Tibial artery (tissue), 4 donors: ENCODE measurements at regions not wholly inside any gene's neighbourhood (a gene's known extent, or its start where the extent isn't known, plus 50 kb on each side); places are given as distances from the start of the nearest gene placed in this dataset.

Experiments used
- DNase-seq, 2 donors: peaks; one replicate each; pipeline ENCODE4 v3.0.0-alpha.2; 2019
- H3K27ac ChIP-seq, 2 donors: fragments of 200-600 bp; sonication (generic) in 1 of 2; 1 replicate in 1 of 2; 2 replicates in 1 of 2; pipeline ENCODE4 v1.5.1; 2018 to 2019; ENCODE audit warnings: mild to moderate bottlenecking in 1 of 2
- H3K27me3 ChIP-seq, 2 donors: fragments of 200-600 bp; sonication (generic) in 1 of 2; one replicate each; pipeline versions ENCODE4 v1.5.1 to v1.6.0; 2016 to 2019
- H3K36me3 ChIP-seq, 3 donors: fragments of 200-600 bp; sonication (generic) in 2 of 3; one replicate each; pipeline ENCODE4 v1.5.1; 2016 to 2019; ENCODE audit warnings: mild to moderate bottlenecking in 2 of 3
- H3K4me1 ChIP-seq, 4 donors: fragments of 200-600 bp; sonication (generic) in 2 of 4; 1 replicate in 3 of 4; 2 replicates in 1 of 4; pipeline ENCODE4 v1.5.1; 2016 to 2019
- H3K4me3 ChIP-seq, 2 donors: fragments of 200-600 bp; sonication (generic) in 1 of 2; 1 replicate in 1 of 2; 2 replicates in 1 of 2; pipeline ENCODE4 v1.5.1; 2018 to 2019; ENCODE audit warnings: mild to moderate bottlenecking in 2 of 2
- H3K9me3 ChIP-seq, 3 donors: fragments of 200-600 bp; sonication (generic) in 1 of 3; one replicate each; pipeline ENCODE4 v1.5.1; 2016 to 2019
- intact Hi-C: fragments of 100-400 bp; cut with DNase I; formaldehyde crosslinking; loops from one replicate; pipeline ENCODE4 v1.15.0; 2023; ENCODE audit warnings: low total_unique reads
- TF ChIP-seq, protein P1 (sequence below), 2 experiments: fragments of 200-600 bp in 1 of 2; fragments of 450-650 bp in 1 of 2; IDR thresholded peaks; one replicate each; pipeline ENCODE4 v1.5.1; 2017 to 2019; ENCODE audit warnings: antibody characterized with exemption in 2 of 2, mild to moderate bottlenecking in 1 of 2, moderate library complexity in 1 of 2

DNA sequence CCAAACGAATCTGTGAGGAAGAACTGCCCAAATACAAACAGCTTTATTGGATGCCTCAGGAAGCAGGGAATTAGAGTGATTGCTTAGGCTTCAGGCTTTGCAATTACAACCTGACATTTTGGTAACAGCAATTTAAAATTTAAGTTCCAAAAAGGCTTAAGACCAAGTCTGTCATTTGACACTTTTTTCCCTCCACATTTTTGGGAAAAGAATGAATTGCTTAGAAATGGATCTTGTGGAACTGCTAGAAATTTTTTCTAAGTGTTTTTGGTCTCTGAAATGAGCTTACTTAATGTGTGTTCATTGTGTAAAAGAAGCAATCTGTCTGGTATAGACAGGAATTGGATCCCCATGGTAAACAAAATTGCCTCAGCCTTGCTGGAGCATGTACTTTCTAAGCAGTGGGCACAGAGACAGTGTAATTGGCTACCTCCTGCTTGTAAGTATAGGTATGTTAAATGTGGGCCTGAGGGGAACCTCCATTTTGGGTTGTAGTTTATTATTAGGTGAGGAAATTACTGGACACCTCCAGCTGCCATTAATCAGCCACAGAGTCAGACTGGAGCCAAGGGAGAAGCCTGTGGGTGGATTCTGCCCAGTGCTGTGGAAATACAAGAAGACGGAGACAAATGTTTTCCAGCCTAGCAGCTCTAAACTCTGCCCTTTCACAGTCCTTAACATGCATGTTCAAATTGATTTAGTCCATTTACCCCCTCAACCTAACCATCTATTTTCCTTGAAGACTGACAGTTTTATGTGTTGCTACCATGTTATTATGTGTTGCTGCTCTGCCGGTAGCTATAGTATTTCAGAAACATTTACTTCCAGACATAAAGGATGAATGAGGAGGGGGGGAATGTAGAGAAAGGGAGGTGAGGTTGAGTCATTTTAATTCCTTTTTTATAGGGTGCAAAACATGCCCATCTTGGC lies 473.0 kb downstream of the SPRY1 start:
- Histone ChIP-seq H3K27ac (no peak overlapping the region), H3K9me3 (no peaks in the 10 kb centered on the region), H3K4me1 (peaks cover 0 to 15% (median 2%) of the 10 kb centered on the region in 4 donors), H3K27me3 (no peaks in the 10 kb centered on the region), H3K4me3 (no peak overlapping the region), H3K36me3 (no peaks in the 10 kb centered on the region)
- TF ChIP-seq, protein P1, sequence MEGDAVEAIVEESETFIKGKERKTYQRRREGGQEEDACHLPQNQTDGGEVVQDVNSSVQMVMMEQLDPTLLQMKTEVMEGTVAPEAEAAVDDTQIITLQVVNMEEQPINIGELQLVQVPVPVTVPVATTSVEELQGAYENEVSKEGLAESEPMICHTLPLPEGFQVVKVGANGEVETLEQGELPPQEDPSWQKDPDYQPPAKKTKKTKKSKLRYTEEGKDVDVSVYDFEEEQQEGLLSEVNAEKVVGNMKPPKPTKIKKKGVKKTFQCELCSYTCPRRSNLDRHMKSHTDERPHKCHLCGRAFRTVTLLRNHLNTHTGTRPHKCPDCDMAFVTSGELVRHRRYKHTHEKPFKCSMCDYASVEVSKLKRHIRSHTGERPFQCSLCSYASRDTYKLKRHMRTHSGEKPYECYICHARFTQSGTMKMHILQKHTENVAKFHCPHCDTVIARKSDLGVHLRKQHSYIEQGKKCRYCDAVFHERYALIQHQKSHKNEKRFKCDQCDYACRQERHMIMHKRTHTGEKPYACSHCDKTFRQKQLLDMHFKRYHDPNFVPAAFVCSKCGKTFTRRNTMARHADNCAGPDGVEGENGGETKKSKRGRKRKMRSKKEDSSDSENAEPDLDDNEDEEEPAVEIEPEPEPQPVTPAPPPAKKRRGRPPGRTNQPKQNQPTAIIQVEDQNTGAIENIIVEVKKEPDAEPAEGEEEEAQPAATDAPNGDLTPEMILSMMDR (IDR thresholded peaks at IDR 0.05): no peak
- DNase-seq: no peak
- intact Hi-C loops: no loop called here

DNA sequence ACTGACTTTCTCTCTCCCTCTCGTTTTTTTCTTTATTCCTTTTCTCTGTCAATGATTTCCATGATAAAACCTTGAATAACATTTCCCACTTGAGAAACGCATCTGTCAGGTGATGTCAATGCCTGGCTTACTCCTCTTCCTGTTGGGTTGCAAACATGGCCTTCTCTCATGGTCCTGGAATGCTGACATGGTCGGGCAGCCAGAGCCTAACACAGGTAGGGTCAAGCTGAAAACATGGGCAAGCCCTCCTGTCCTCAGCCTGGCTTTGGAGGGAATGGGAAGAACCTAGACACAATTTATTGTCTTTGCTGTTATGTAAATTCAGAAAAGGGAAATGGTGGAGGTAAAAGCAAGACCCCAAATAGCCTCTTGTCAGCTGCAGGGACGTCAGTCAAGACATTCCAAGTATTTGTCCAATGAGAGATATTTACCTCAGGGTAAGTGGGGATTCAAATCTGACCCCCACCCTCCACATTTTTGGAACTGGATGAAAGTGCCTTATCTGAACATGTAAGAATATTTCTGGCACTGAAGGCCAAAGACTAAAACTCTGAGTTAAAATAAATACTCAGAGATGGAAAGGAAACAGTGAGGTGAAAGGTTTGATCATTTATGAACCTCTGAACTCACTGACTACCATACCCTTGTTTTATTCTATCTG lies 473.8 kb downstream of the SPRY1 start:
- DNase-seq: no peak
- H3K4me3 ChIP-seq: no peak overlapping the region

DNA sequence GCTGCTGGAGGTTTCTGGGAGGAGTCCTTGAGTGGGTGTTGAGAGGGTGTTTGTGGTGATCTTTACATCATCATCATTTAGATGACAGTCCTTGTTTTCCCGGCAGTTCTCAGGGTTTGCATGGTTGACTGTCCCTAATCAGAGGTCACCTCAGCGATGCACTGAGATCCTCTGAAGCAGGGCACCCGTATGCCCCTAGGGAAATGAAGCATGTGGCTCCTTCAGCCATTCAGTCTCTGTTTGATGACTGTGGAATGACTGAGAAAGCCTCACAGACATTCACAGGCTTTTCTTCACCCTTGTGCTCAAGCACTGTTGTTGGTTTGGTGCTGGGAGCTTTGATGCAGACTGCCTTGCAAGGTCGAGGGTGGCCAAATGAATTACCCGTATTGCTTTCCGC lies 474.7 kb downstream of the SPRY1 start:
- intact Hi-C loops: no loop called here
- TF ChIP-seq, protein P1 (IDR thresholded peaks at IDR 0.05): no peak
- Histone ChIP-seq H3K36me3 (no peaks in the 10 kb centered on the region), H3K27ac (no peak overlapping the region), H3K4me1 (peaks cover 0 to 16% (median 2%) of the 10 kb centered on the region in 4 donors), H3K27me3 (no peaks in the 10 kb centered on the region), H3K9me3 (no peaks in the 10 kb centered on the region), H3K4me3 (no peak overlapping the region)
- DNase-seq: no peak

More for the DNA sequence above, 473.8 kb downstream of the SPRY1 start:
- Histone ChIP-seq H3K27ac (no peak overlapping the region), H3K4me1 (peaks cover 0 to 15% (median 2%) of the 10 kb centered on the region in 4 donors), H3K27me3 (no peaks in the 10 kb centered on the region), H3K9me3 (no peaks in the 10 kb centered on the region), H3K36me3 (no peaks in the 10 kb centered on the region)
- TF ChIP-seq, protein P1 (IDR thresholded peaks at IDR 0.05): no peak
- intact Hi-C loops: no loop called here

DNA sequence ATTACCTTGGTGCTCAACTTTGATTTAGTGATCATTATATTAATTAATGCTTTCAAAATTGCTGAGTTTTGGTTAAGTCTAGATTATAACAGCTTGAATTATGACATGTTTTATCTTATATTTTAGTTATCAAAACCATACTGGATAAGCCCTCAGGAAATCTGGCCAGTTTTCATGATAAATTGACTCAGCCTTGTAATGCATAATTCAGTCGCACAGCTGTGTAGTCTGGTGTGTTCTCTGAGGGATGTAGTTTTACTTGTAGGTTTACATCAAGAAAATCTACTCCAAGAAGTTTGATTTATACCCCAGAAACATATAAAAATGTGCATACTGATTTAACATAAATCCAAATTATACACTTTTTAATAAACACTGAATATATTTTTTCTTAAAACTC lies 477.5 kb downstream of the SPRY1 start:
- no peaks in the 10 kb centered on the region for H3K9me3 ChIP-seq
- no peaks in the 10 kb centered on the region for H3K36me3 ChIP-seq
- peaks cover 0 to 30% (median 2%) of the 10 kb centered on the region in 4 donors for H3K4me1 ChIP-seq
- H3K27ac ChIP-seq: no peak overlapping the region
- no peak overlapping the region for H3K4me3 ChIP-seq
- intact Hi-C loops: no loop called here
- TF ChIP-seq, protein P1 (IDR thresholded peaks at IDR 0.05): no peak
- DNase-seq: no peak
- no peaks in the 10 kb centered on the region for H3K27me3 ChIP-seq

DNA sequence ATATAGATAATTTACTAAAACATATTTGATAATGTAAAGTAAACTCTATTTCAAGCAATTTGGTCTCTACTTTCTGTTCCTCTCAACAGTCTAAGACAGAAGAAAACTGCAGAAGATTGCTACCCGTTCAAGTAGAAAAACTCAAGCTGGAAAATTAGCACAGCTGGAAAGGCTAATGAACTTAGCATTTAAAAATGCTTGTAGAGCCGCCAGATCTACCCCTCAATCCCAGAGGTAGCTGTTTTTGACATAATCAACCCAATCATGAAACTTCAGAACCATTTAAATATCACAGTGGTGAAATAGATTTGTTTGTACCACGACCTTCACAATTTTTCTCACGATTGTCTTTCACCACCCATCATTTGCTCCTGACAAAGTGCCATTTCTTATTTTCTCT lies 479.5 kb downstream of the SPRY1 start:
- Histone ChIP-seq H3K27ac (no peak overlapping the region), H3K27me3 (no peaks in the 10 kb centered on the region), H3K36me3 (no peaks in the 10 kb centered on the region), H3K4me3 (no peak overlapping the region), H3K4me1 (peaks cover 0 to 21% (median 2%) of the 10 kb centered on the region in 4 donors), H3K9me3 (no peaks in the 10 kb centered on the region)
- TF ChIP-seq, protein P1 (IDR thresholded peaks at IDR 0.05): no peak
- DNase-seq: no peak
- intact Hi-C loops: no loop called here
